GM18502 (cell line): ENCODE measurements at regions not wholly inside any gene's neighbourhood (a gene's known extent, or its start where the extent isn't known, plus 50 kb on each side); places are given as distances from the start of the nearest gene placed in this dataset.
A peak's percentile ranks its signal among the peaks of the same experiment; 100 is the strongest.

Source experiments
- ATAC-seq: cut with Tn5 transposase; IDR thresholded peaks from one replicate; pipeline ENCODE4 v1.9.1; 2021; ENCODE audit warnings: mild to moderate bottlenecking; ENCODE audit not compliant: unreplicated experiment, poor library complexity

DNA sequence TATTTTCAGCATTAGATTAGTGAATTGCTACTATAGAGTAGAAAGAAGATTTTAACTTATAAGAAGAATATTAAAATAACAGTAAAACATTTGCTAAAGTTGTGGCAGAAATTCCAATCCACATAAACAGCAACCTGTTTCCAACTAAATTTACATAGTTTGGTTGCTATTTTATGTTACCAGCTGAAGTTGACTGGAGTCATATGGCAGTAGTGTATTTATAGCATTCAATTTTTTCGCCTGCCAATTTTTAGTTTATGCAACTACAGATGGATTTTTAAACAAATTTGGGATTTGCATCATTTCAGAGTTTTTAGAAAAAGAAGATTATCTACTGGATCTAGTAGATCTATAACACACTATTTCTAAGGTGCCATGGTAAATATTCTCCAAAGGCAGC lies 332.5 kb upstream of the BCHE start:
- no peak for ATAC-seq

DNA sequence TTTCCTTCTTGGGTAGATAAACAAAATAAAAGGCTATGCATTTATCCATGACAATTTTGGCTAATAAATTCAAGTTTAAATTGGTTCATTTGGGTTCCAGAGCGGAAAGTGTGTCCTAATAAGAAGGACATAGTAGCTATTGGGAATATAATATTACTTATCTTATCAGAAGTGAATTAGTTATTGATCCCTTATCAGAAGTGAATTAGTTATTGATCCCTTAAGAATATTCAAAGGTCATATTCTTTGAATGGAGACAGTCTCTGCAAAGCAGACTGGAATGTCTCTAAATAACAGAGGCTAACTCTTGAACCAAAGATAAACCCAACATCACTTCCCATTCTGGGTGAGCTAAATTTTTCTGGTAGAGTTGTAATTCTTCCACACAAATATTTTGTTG lies 290.7 kb upstream of the BCHE start:
- ATAC-seq = no peak

DNA sequence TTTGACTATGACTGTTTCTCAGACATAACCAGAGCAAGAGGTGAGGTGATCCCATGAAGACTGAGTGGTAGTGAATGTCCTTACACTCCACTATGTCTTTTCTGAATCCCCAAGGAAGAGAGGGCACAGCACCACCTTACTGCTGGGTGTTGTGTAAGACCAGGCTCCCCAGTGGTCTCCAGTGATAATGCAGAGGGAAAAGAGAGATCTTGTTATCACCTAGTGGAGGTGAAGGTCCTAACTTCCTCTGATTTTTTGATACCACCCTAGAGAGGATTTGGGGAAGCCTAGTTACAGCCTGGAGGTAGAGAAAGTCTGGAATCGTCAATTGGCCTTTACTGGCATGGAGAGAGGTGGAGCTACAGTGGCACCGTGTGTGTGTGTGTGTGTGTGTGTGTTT lies 288.0 kb upstream of the BCHE start:
- no peak for ATAC-seq

DNA sequence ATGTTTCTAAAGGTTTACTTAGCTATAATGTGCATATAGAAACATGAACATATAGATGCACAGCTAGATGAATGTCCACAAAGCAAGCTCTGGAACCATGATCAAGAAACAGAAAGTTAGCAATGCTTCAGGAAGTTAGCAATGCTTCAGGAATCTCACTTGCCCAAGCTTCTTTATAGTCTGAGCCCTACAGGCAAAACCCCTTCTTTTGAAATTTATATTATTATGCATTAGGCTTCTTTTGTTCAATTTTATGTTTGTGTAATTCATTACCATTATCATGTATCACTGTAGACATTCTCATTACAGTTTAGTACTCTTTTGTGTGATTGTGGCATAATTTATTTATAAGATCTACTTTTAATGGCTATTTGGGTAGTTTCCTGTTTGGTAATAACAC lies 286.4 kb upstream of the BCHE start:
- ATAC-seq = no peak

DNA sequence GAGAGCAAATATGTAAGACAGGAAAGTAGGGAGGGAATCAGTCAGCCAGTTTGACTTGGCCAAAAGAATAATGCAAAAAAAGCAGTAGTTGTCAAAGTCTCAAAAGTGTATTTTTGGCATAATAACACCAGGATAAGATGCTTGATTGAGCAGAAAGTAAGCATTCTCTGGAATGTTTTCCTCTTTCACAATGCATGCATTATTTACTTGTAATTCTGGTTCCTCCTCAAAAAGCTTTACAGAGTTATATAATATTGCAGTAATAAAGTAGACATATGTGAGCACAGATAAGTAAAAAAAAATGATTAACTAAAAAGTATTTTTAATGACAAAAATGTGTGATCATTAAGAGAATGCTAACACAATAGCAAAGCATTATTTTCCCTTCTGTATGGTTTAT lies 285.9 kb upstream of the BCHE start:
- no peak for ATAC-seq

DNA sequence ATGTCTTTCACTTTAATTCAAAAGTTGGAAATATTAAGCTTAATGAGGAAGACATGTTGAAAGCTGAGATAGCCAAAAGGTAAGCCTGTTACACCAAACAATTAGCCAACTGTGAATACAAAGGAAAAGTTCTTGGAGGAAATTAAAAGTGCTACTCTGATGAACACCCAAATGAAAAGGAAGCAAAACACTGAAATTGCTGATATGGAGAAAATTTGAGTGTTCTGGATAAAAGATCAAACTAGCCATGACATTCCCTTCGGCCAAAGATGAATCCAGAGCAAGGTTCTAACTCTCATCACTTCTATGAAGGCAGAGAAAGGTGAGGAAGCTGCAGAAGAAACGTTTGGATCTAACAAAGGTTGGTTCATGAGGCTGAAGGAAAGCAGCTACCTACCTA lies 280.8 kb upstream of the BCHE start:
- no peak for ATAC-seq

DNA sequence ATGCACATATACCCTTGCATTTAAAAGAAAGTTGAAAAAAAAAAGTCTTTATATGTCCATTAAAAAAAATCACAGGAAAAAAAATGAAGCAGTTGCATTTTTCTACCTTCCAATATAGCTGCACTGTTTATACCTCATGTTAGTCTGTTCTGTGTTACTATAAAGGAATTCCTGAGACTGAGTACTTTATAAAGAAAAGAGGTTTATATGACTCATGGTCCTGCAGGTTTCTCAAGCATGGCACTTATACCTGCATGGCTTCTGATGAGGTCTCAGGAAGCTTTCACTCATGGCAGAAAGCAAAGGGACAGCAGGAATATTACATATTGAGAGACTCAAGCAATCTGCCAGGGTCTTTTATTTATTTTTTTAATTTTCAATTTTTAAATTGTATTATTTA lies 277.2 kb upstream of the BCHE start:
- ATAC-seq = no peak

DNA sequence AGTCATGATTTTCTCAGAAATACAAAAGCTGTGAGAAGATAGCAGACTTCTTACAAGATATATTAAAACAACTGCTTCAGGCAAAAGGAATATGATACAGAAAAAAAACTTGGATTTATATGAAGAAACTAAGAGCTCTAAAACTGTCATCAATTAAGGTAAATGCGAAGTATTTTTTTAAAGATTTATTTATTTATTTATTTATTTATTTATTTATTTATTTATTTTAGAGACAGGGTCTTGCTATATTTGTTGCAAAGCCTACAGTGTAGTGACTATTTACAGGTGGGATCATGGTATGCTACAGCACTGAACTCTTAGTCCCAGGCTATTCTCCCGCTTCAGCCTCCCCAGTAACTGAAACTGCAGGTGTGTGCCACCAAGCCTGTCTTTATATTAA lies 274.3 kb upstream of the BCHE start:
- ATAC-seq = no peak

DNA sequence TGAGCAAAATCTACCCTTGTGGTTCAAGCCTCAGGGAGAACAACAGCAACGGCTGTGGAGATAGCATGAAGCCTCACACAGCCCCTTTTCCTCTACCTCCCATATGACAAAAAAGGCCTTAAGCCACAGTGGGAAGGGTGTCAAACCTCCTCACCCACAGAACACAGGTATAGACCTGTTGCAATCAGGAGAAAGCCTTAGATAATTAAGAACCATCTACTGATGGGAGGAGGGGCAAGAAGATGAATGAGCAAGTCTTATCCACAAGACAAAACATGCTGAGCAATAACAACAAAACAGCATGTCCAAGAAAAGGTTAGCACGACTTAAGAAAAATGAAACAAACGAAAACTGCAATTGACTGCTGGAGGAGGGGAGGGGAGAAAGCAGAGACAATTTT lies 272.9 kb upstream of the BCHE start:
- no peak for ATAC-seq

DNA sequence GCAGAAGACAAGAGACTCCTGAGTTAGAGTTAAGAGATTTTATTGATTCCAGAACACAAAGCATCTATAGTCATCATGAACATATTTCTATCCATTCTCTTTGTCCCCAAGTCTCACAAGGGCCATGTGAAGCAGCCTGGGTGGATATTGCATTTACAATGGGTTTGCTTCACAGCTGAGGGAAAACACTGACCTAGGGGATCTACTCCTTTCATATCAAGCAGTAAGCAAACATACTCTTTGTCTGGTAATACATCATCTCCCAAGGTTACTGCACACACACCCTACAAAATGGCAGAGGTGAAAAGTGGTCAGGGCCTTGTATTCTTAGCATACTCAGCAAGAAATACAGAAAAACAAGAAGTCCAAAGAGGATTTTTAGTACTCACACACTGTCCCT lies 267.7 kb upstream of the BCHE start:
- ATAC-seq = no peak

DNA sequence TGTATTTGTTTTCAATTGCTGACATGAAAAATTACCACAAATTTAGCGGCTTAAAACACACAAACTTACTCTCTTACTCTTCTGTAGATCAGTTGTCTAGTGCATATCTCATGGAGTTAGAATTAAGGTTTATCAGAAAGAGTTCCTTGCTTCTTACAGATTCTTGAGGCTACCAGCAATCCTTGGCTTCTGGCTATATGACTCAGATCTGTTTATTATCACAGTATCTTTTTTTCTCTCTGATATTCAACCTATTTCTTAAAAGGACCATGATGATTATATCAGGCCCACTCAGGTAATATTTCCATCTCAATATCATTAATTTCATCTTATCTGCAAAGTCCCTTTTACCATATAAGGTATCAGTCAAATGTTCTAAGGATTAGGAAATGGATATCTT lies 263.5 kb upstream of the BCHE start:
- ATAC-seq = no peak

DNA sequence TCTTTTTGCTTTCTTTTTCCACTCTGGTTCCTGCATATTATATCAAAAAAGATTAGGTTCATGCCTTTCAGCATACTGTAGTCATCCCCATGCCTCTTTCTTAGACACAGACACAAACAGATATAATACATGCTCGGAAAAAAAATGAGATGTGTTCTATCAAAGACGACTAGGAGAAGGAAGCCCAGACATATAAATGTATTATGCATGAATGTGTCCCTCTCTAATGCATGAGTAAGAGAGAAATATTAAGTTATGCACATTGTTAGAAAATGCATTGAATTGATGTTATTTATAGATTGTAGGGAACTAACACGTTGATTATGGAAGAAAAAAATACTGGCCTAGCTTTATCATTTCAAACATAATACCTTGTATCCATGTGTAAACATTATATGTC lies 252.4 kb upstream of the BCHE start:
- ATAC-seq = no peak

DNA sequence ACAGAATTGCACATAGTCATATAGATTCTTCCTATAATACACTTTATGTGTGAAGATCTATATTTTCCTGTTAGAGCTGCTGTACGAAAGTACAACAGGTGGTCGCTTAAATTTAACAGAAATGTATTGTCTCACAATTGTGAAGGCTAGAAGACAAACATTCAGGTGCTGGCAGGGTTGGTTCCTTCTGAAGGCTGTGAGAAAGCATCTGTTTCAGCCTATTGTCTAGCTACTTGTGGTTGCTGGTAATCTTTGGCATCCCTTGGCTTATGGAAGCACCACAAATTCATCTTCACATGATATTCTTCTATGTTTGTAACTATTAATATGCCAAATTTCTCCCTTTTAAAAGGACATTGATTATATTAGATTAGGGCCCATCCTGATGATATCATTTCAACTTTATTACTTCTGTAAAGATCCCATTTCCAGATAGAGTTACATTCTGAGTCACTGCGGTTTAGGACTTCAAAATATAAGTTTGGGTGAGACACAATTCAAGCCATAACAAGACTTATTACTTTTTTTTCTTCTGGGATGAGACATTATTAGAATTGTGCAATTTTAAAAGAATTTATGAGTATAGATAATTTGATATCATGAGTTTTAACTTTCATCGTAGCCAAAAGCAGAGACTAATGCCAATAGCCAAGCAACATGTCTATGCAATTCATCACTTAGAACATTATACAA lies 248.1 kb upstream of the BCHE start:
- no peak for ATAC-seq

DNA sequence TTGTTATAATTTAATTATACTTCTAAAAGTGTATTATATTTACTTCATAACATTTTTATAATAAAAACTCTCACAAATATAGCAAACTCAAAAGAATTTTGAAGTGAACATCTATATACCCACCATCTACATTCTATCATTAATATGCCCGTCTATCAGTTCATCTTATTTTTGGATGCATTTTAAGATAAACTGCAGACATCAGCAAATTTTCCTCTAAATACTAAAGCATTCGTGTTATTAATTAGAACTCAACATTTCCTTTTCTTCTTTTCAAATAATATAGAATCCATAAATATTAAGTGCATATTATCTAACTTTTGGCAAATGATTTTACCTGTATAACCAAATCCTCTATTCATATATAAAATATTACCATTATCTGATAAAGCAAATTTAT lies 242.9 kb upstream of the BCHE start:
- no peak for ATAC-seq

DNA sequence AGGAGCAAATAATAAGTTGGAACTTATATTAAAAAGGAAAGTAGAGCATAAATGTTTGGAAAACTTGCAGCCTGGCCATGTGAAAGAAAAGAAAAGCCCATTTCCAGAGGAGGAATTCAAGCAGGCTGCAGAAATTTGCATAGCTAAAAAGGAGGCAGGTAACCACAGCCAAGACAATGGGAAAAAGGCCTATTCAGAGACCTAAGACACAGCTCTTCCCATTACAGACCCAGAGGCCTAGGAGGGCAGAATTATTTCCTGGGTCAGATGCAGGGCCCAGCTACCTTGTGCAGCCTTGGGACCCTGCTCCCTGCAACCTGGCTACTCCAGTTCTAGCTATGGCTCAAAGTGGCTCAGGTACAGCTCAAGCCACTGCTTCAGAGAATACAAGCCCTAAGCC lies 234.6 kb upstream of the BCHE start:
- ATAC-seq = no peak

DNA sequence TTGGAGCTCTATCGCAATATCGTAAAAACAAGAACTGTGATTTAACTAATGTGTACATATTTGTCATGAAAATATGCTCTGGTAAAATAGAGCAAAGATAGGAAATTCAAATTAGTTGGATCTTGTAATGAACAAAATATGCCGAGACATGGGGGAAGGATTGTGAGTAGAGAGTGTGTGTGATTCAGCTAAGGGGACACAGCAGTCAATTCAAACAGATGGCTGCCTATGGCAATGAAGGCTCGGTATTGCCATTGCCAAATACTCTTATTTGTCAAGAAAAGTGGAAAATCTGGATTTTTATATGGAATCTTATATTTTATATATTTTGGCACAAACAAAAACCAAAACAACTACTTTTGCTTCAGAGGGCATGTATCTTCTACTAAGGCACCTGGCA lies 227.3 kb upstream of the BCHE start:
- ATAC-seq = no peak

DNA sequence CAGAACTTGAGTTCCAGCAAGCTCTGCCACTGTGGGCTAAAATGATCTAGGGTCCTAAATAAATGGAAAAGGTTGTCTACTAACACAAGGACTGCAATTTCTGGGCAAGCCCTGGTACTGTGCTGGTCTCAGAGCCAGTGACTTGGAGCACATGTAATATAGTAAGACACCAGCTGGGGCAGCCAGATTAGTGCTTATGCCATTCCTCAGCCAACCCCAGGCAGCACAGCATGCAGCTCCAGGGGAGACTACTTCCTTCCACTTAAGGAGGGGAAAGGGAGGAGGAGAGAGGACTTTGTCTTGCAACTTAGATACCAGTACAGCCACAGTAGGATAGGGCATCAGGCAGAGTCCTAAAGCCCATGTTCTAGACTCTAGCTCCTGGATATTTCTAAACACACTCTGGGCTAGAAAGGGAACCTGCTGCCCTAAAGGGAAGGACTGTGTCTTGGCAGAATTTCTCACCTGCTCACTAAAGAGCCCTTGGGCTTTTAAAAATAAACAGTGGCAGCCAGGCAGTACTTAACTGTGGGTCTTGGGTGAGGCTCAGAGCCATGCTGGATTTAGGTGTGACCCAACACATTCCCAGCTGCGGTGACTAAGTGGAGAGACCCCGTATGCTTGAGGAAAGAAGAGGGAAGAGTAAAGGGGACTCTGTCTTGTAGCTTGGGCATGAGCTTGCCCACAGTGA lies 223.7 kb upstream of the BCHE start:
- ATAC-seq = peak; percentile 43

DNA sequence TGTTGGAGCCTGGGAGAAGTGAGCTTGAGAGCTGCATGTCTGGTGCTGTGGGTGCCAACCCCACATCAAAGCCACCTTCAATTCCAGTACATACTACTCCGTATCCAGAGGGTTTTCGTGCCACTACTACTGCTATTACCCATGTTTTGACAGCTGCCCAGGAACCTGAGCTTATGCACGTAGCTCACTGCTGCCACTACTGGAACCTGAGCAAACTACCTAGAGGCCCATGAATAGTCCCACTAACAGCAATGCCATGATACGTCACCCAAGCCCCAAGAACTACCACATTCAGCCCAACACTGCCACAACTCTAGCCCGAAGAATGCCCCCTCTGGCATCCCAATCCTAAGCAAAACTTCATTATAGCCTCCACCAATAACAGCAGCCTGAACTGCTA lies 215.2 kb upstream of the BCHE start:
- no peak for ATAC-seq

DNA sequence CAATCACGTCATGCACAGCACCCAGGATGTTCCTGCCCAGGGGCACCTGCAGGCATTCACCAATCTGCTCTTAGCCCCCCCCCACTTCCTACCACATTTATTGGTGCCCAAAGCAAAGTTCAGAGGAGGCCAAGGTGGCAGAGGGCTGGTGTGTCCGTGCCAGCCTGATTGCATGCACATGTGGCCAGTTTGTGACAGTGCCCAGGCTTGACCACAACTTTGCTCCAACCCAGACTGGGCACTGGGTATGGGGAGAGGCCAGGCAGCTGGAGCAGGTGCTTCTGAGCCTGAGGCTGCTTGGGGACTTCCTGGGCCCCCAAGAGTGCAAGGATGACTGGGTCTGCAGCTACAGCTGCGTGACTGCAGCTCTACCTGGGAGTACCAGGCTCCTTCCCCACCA lies 192.3 kb upstream of the BCHE start:
- ATAC-seq = no peak

DNA sequence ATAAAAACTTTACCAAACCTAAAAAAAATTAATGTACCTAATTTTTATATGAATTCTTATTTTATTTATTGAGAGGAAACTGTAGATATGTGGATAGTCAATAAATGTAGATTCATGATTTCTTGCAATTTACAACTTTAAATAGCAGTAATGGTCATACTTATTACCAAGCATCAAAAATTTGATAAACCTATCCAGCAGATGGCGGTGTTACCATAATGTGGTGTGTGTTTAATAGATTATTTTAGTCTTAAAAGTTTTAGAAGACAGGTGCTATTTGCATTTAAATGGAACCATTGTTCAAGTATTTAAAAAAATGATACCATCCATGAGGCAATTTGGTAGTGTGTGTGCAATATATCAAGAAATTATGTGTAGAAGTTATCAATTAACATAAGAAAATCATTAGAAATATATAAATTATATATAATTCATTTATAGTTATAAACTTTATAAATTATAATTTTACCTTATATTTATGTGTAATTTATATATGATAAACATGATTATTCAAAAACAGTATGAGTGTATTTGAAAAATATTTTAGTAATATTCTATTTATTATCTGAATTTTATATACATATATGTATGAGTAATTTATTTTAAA lies 176.0 kb upstream of the BCHE start:
- ATAC-seq = peak; percentile 60

DNA sequence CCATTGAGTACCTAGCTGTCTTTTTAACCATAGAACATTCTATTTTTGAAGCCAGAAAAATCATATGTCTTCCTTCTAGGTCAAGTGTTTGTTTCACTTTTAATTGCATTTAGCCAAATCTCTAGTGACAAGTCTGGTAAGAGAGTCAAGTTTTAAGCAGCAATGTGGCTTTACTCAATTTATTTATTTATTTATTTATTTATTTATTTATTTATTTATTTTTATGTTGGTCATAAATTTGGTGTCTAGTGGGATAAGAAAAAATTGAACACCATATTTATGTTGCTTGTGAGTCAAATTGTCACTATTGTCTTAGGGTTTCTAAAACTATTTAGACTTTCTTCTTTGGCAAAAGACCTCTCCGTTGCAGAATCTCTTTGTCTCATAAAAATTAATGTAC lies 174.5 kb upstream of the BCHE start:
- no peak for ATAC-seq

DNA sequence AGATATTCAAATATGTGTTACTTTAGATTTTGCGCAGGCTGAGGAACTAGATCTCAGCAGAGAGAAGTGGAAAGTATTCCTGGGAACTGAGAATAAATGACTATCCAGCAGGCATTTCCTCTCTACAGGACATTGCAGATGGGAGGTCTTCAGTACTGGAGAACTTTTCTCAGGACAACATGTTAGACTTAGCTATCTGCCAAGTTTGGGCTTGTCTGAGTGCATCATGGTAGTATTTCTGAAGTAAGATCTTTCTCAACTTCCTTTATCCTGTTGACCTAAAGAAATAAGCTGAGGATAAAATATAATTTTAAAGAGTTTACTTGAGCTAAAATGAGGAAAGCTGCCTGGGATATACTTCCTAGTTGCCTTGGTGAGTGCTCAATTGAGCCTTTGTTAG lies 167.9 kb upstream of the BCHE start:
- ATAC-seq = no peak
